ENCODE measurements at regions not wholly inside any gene's neighbourhood (a gene's known extent, or its start where the extent isn't known, plus 50 kb on each side); places are given as distances from the start of the nearest gene placed in this dataset.
A peak's percentile ranks its signal among the peaks of the same experiment; 100 is the strongest.

- ChIA-PET POLR2A (no interaction called here), CTCF (interaction anchor here (1.2 to 2.5 kb wide), 3 partner anchors 15 to 328 kb away, joined by 3 to 7 read pairs (median 5); no protein-coding TSS in a partner anchor)
- DNase-seq (peak in 2 of 14 experiments; percentile 30 to 31), ATAC-seq (ENCODE audit: poor library complexity) (no peak)
- Mint-ChIP-seq H3K4me1 (ENCODE audit: low read depth) (peaks cover 10% of the 10 kb centered on the region), H3K4me3 (peak overlapping the region; percentile 20), H3K36me3 (ENCODE audit: low read depth) (no peaks in the 10 kb centered on the region), H3K27me3 (no peaks in the 10 kb centered on the region), H3K27ac (no peak overlapping the region), H3K9me3 (peaks cover 2% of the 10 kb centered on the region)
- no peak overlapping the region for H3K27ac ChIP-seq (ENCODE audit: low read depth in 1 of 2, low read length in 2 of 2)
- no peaks in the 10 kb centered on the region for H3K27me3 ChIP-seq (ENCODE audit: control insufficient read depth in 1 of 2, insufficient read depth in 2 of 2, low read length in 2 of 2)
- H3K9me3 ChIP-seq (ENCODE audit: control insufficient read depth in 1 of 2, insufficient read depth in 1 of 2, low read length in 2 of 2), result peaks cover 0 to 6% of the 10 kb centered on the region in 2 experiments
- TF ChIP-seq, protein P1, sequence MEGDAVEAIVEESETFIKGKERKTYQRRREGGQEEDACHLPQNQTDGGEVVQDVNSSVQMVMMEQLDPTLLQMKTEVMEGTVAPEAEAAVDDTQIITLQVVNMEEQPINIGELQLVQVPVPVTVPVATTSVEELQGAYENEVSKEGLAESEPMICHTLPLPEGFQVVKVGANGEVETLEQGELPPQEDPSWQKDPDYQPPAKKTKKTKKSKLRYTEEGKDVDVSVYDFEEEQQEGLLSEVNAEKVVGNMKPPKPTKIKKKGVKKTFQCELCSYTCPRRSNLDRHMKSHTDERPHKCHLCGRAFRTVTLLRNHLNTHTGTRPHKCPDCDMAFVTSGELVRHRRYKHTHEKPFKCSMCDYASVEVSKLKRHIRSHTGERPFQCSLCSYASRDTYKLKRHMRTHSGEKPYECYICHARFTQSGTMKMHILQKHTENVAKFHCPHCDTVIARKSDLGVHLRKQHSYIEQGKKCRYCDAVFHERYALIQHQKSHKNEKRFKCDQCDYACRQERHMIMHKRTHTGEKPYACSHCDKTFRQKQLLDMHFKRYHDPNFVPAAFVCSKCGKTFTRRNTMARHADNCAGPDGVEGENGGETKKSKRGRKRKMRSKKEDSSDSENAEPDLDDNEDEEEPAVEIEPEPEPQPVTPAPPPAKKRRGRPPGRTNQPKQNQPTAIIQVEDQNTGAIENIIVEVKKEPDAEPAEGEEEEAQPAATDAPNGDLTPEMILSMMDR (IDR thresholded peaks at IDR 0.05), result no peak
- H3K4me3 ChIP-seq (ENCODE audit: low read length), result no peak overlapping the region
- intact Hi-C loops (cut with DNase I, micrococcal nuclease), result no loop called here
- H3K4me1 ChIP-seq (ENCODE audit: insufficient read depth, low read length), result peaks cover 18% of the 10 kb centered on the region
- H3K36me3 ChIP-seq (ENCODE audit: insufficient read depth, low read length), result no peaks in the 10 kb centered on the region
These were observed 53.2 kb upstream of the MRPS6 start for GRCh38 chr21:34020005-34020847.

- Mint-ChIP-seq H3K27me3 (no peaks in the 10 kb centered on the region), H3K4me1 (ENCODE audit: low read depth) (peaks cover 10% of the 10 kb centered on the region), H3K27ac (no peak overlapping the region), H3K36me3 (ENCODE audit: low read depth) (peaks cover 5% of the 10 kb centered on the region), H3K9me3 (peaks cover 7% of the 10 kb centered on the region), H3K4me3 (no peak overlapping the region)
- no peaks in the 10 kb centered on the region for H3K36me3 ChIP-seq (ENCODE audit: insufficient read depth, low read length)
- no peak overlapping the region for H3K4me3 ChIP-seq (ENCODE audit: low read length)
- ChIA-PET POLR2A (interaction anchor here (1.0 kb wide), 1 partner anchor 14 kb away, joined by 4 read pairs; no protein-coding TSS in a partner anchor), CTCF (no interaction called here)
- no peak overlapping the region for H3K27ac ChIP-seq (ENCODE audit: low read depth in 1 of 2, low read length in 2 of 2)
- no peaks in the 10 kb centered on the region for H3K27me3 ChIP-seq (ENCODE audit: control insufficient read depth in 1 of 2, insufficient read depth in 2 of 2, low read length in 2 of 2)
- peaks cover 5 to 10% of the 10 kb centered on the region in 2 experiments for H3K9me3 ChIP-seq (ENCODE audit: control insufficient read depth in 1 of 2, insufficient read depth in 1 of 2, low read length in 2 of 2)
- TF ChIP-seq, protein P1 (IDR thresholded peaks at IDR 0.05), result no peak
- intact Hi-C loops (cut with DNase I, micrococcal nuclease), result no loop called here
- peaks cover 18% of the 10 kb centered on the region for H3K4me1 ChIP-seq (ENCODE audit: insufficient read depth, low read length)
- ATAC-seq (ENCODE audit: poor library complexity), result no peak
- DNase-seq, result no peak
These were observed 54.0 kb upstream of the MRPS6 start for GRCh38 chr21:34019402-34019801.

- Mint-ChIP-seq H3K4me3 (no peak overlapping the region), H3K27me3 (no peaks in the 10 kb centered on the region), H3K4me1 (ENCODE audit: low read depth) (peaks cover 10% of the 10 kb centered on the region), H3K27ac (no peak overlapping the region), H3K9me3 (peaks cover 7% of the 10 kb centered on the region), H3K36me3 (ENCODE audit: low read depth) (peaks cover 5% of the 10 kb centered on the region)
- CTCF ChIA-PET, result no interaction called here
- Histone ChIP-seq H3K9me3 (ENCODE audit: control insufficient read depth in 1 of 2, insufficient read depth in 1 of 2, low read length in 2 of 2) (peaks cover 6 to 15% of the 10 kb centered on the region in 2 experiments), H3K4me1 (ENCODE audit: insufficient read depth, low read length) (peaks cover 18% of the 10 kb centered on the region), H3K27me3 (ENCODE audit: control insufficient read depth in 1 of 2, insufficient read depth in 2 of 2, low read length in 2 of 2) (no peaks in the 10 kb centered on the region), H3K4me3 (ENCODE audit: low read length) (no peak overlapping the region), H3K36me3 (ENCODE audit: insufficient read depth, low read length) (no peaks in the 10 kb centered on the region), H3K27ac (ENCODE audit: low read depth in 1 of 2, low read length in 2 of 2) (no peak overlapping the region)
- POLR2A ChIA-PET, result interaction anchor here (1.0 kb wide), 1 partner anchor 13 kb away, joined by 4 read pairs; no protein-coding TSS in a partner anchor
- DNase-seq, result no peak
- ATAC-seq (ENCODE audit: poor library complexity), result no peak
- intact Hi-C loops (cut with DNase I, micrococcal nuclease), result no loop called here
- TF ChIP-seq, protein P1 (IDR thresholded peaks at IDR 0.05), result no peak
These were observed 54.5 kb upstream of the MRPS6 start for GRCh38 chr21:34018910-34019309.

Measured in CD4-positive, alpha-beta T cell (primary cell).